ENCODE measurements at regions not wholly inside any gene's neighbourhood (a gene's known extent, or its start where the extent isn't known, plus 50 kb on each side); places are given as distances from the start of the nearest gene placed in this dataset.

DNA sequence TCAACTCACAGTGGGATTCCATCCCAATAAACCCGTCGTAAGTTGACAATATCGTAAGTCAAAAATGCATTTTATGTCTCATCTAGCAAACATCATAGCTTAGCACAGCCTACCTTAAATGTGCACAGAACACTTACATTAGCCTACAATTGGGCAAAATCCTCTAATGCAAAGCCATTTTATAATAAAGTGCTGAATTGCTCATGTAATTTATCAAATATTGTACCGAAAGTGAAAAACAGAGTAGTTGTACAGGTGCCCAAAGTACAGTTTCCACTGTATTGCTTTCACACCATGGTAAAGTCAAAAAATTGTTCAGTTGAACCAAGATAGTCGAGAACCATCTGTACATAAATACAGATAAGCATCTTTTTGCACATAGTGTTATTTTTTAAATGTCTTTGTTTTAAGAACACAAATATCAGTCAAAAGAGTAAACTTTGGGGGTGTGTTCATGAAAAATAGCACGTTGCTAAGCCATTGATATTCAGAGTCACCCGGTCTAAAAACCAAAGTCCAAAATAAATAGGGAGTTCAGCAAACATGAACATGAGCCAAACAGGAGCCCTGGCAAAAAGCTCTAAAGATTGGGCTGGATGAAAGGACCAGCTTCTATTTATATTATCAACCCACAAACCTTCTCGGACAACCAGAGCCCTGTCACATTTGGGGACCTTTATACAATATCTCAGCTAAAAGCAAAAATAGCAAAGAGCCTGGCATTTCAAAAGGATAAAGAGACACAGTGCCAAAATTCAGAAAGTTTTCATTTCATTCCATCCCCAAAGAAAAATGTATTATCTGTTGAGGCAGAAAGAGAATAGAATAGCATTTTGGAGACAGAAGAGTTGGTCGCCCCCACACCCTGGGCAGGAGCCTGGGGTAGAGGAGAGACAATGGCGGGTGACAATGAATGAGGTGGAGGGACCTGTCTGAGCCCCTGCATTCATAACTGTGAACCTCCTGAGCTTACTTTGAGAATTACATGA, 105.9 kb upstream of the SH3BP4 start:
- no peak for TF ChIP-seq POLR2AphosphoS5 (IDR thresholded peaks at IDR 0.05)
- no peak for TF ChIP-seq POLR2A (IDR thresholded peaks at IDR 0.05; ENCODE audit: low read depth)
- no peak for TF ChIP-seq CTCF (IDR thresholded peaks at IDR 0.05)
- no peak for TF ChIP-seq EP300 (IDR thresholded peaks at IDR 0.05)

DNA sequence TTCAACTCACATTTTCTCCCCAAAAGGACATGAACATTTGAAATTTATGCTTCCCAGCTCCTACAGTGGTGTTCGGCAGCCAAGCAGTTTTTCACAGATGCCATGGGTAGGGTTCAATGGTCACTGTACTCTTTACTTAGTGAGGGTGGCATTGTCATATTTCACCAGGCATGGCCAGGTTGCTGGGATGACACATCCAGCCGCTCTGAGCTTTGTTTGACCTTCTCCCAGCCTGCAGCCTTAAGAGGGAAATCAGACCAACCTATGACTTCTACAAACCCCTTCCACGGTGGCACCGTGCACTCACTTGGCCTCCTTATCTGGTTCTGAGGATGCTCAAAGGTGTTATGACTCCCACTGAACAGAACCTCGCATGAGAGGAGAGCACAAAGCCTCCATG, 108.4 kb upstream of the SH3BP4 start:
- TF ChIP-seq EP300 (IDR thresholded peaks at IDR 0.05) (no peak), POLR2AphosphoS5 (IDR thresholded peaks at IDR 0.05) (no peak), CTCF (IDR thresholded peaks at IDR 0.05) (no peak), POLR2A (IDR thresholded peaks at IDR 0.05; ENCODE audit: low read depth) (no peak)
- Histone ChIP-seq H3K4me1 (peaks cover 15 to 20% (median 16%) of the 10 kb centered on the region in 4 donors), H3K36me3 (no peaks in the 10 kb centered on the region), H3K27me3 (no peaks in the 10 kb centered on the region), H3K4me3 (no peak overlapping the region), H3K9me3 (no peaks in the 10 kb centered on the region), H3K27ac (replicated peaks in 1 of 4) (no peak overlapping the region)
- DNase-seq (ENCODE audit: extremely low spot score) = no peak
- WGBS = 96% methylated on average over 5 of the region's 5 CpGs
- intact Hi-C loops (cut with DNase I) = no loop called here

More for the DNA sequence above, 105.9 kb upstream of the SH3BP4 start:
- Histone ChIP-seq H3K4me3 (no peak overlapping the region), H3K4me1 (peaks cover 0 to 8% (median 4%) of the 10 kb centered on the region in 4 donors), H3K27ac (replicated peaks in 1 of 4) (no peak overlapping the region), H3K9me3 (no peaks in the 10 kb centered on the region), H3K36me3 (no peaks in the 10 kb centered on the region), H3K27me3 (no peaks in the 10 kb centered on the region)
- intact Hi-C loops (cut with DNase I) = no loop called here
- WGBS = 85% methylated on average over 10 of the region's 10 CpGs
- no peak for DNase-seq (ENCODE audit: extremely low spot score)

GRCh38 chr2:234842753-234843152, 109.1 kb upstream of the SH3BP4 start:
- no peak for TF ChIP-seq CTCF (IDR thresholded peaks at IDR 0.05)
- no peak for TF ChIP-seq POLR2AphosphoS5 (IDR thresholded peaks at IDR 0.05)
- intact Hi-C loops (cut with DNase I) = no loop called here
- Histone ChIP-seq H3K27me3 (no peaks in the 10 kb centered on the region), H3K36me3 (no peaks in the 10 kb centered on the region), H3K9me3 (no peaks in the 10 kb centered on the region), H3K4me1 (peaks cover 15 to 20% (median 16%) of the 10 kb centered on the region in 4 donors), H3K4me3 (no peak overlapping the region), H3K27ac (replicated peaks in 1 of 4) (no peak overlapping the region)
- DNase-seq (ENCODE audit: extremely low spot score) = no peak
- 97% methylated on average over 6 of the region's 6 CpGs for WGBS

DNA sequence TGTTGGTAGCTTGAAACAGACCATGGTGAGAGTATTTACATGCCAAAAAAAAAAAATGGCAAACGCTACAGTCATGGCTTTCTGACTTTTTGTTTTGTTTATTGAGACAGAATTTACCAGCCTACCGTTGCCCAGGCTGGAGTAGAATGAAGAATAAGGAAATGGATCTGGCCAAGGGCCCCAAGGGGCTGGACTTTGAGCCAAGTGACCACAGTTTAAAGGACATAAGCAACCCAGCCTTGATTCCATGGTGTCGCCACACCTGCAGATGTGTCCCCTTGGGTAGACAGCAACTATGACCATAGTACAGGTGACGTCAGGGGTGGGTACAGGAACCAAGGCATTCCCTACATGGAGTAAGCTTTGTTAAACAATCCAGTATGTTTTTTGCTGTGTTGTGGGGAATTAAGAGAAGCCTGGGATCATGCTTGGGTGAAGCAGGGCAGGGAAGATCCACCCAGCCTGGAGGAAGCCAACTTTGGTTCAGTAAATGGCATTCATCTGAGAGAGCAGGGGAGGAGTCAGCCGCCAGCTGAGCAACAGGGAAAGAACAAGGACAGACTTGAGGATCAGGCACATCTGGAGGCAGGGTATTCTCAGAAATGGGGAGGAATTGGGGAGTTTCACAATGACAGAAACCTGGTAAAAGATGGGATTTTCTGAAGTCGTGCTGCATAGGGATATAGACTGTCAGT, 110.3 kb upstream of the SH3BP4 start:
- no peaks in the 10 kb centered on the region for H3K9me3 ChIP-seq
- intact Hi-C loops (cut with DNase I) = no loop called here
- TF ChIP-seq POLR2AphosphoS5 (IDR thresholded peaks at IDR 0.05) = no peak
- TF ChIP-seq POLR2A (IDR thresholded peaks at IDR 0.05; ENCODE audit: low read depth) = no peak
- no peak for TF ChIP-seq EP300 (IDR thresholded peaks at IDR 0.05)
- TF ChIP-seq CTCF (IDR thresholded peaks at IDR 0.05) = no peak
- WGBS = 79% methylated on average over 6 of the region's 6 CpGs
- H3K27ac ChIP-seq (replicated peaks in 1 of 4) = no peak overlapping the region
- no peak overlapping the region for H3K4me3 ChIP-seq
- no peaks in the 10 kb centered on the region for H3K27me3 ChIP-seq
- H3K4me1 ChIP-seq = peaks cover 15 to 20% (median 16%) of the 10 kb centered on the region in 4 donors
- no peak for DNase-seq (ENCODE audit: extremely low spot score)
- H3K36me3 ChIP-seq = no peaks in the 10 kb centered on the region

Data from esophagus muscularis mucosa (tissue), 4 donors.